Cerebellar nuclear complex (tissue), 1 donor: ENCODE measurements at regions not wholly inside any gene's neighbourhood (a gene's known extent, or its start where the extent isn't known, plus 50 kb on each side); places are given as distances from the start of the nearest gene placed in this dataset.

Experiments used
- DNase-seq, 2 experiments: peaks; one replicate each; lab custom pipeline; 2025; lab: John Stamatoyannopoulos, UW

DNA sequence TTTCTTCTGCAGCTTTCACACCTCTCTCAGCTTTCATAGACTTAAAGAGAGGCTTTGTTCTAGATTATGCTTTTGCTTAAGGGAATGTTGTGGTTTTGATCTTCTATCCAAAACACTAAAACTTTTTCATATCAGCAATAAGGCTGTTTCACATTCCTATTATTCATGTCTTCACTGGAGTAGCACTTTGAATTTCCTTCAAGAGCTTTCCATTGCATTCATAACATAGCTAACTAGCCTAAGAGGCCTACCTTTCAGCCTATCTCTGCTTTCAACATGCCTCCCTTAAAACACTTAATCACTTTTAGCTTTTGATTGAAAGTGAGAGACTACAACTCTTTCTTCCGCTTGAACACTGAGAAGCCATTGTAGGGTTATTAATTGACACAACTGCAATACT, 1117.0 kb upstream of the PHF14 start:
- DNase-seq, result no peak

DNA sequence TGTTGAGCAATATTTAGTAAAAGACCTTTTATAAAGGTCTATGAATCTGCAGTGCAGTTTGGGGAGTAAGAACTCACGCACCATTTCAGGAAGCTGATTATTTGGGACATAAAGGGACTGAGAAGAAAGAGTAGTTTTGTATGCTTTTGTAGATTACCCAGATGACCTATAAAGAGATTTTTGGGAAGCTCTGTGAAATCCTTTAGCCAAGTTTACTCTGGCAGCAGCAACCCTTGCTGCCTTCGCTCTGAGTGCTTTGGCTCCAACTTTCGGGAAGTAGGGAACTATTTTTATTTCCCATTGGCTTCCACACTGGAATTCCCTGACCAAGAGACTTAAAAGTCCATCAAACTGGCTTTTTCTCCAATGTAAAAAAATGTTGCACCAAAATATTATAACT, 1110.1 kb upstream of the PHF14 start:
- DNase-seq, result no peak

DNA sequence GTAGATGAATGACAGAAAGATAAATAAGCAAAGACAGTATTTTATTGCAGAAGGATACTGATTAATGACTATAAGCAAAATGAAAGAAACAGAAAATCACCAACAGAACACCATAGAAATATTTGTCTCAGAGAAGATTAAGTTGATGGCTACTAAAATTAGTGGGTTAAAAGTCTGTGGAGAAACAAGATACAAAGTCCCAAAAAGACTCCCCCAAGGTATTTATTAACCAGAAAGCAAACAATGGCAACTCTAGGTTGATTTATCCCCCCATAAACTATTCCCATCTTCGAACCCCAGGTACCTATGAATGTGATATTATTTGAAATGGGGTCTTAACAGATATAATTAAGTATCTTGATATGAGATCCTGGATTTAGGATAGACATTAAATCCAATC, 1104.5 kb upstream of the PHF14 start:
- no peak for DNase-seq

DNA sequence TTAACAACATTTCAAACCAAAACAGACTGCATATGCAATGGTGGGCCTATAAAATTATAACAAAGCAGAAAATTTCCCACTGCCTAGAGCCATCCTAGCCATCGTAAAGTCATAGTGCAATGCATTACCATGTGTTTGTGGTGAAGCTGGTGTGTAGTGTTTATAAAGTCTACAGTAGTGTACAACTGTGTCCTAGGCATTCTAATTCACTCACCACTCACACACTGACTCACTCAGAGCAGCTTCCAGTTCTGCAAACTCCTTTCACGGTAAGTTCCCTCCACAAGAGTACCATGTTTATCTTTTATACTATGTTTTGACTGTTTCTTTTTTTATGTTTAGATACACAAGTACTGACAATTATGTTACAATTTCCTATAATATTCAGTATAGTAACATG, 1104.1 kb upstream of the PHF14 start:
- no peak for DNase-seq

DNA sequence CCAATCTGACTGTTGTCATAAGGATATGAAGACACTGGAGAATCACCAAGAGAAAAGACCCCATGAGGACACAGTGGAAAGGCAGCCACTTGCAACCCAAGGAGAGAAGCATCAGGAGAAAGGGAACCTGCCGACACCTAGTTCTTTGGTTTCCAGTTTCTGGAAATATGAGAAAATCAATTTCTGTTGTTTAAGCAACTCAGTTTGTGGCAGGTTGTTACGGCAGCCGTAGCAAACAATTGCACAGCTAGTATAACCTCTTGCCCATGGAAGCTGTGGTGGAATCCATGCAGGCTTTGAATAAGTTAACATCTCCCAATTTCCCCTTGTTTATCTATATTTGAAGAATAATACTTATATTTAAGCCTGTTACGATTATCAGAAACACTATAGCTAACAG, 1103.0 kb upstream of the PHF14 start:
- no peak for DNase-seq

DNA sequence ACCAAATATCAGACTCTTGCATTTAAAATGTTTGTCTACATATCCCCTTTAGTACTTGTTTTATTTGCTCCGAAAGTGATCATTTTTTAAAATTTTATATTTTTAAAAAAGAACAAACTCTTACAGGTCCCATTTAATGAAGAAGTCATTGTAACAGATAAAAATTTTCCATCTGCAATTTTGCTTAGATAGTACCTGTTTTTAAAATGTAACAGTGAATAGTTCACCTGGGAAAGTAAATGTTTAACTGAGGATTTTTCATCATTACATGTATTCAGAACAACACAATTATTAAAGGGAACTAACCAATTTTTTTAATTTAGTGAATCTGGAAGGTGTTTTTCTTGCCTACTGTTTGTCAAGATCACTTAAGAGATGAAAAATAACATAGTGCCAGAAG, 1099.5 kb upstream of the PHF14 start:
- no peak for DNase-seq

DNA sequence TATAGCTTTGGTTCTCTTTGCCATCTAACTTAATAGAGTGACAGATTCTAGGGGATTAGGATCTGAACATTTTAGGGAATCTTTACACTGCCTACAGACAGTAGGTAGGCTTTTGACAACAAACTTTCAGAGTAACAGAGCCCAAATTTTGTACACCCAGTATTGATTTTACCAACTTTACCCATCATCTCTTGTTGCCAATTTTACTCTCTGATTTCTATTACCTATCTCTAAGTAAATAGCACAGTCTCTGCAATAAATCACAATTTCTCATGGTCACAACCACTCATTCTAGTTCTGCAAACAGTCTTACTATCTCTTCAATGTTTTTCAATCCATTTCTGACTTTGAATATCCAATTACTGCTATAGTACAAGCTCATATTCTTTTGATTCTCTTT, 1097.6 kb upstream of the PHF14 start:
- no peak for DNase-seq

DNA sequence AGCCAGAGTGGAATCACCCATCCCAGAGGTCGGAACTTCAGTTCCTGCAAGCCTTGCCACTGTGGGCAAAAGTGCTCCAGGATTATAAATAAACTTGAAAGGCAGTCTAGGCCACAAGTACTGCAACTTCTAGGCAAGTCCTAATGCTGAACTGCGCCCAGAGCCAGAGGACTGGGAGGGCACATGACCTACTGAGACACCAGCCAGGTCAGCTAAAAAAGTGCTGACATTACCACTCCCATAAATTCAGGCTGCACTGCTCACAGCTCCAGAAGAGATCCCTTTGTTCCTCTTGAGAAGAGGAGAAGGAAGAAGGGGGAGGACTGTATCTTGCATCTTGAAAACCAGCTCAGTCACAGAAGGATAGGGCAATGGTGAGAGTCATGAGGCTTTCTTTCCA, 1084.1 kb upstream of the PHF14 start:
- no peak for DNase-seq

DNA sequence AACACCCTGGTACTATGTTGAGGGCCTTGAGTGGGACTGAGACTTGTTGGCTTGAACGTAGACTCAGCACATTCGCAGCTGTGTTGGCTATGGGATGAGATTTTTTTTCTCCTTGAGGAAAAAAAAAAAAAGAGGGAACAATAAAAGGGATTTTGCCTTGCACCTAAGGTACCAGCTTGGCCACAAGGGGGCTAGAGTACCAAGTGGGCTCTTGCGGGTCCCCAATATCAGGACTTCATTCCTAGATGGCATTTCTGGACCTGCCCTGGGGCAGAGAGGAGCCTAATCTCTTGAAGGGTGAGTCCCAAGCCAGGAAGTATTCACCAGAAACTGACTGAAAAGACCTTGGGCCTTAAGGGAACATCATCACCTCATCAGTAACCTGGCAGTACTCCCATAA, 1083.6 kb upstream of the PHF14 start:
- no peak for DNase-seq

DNA sequence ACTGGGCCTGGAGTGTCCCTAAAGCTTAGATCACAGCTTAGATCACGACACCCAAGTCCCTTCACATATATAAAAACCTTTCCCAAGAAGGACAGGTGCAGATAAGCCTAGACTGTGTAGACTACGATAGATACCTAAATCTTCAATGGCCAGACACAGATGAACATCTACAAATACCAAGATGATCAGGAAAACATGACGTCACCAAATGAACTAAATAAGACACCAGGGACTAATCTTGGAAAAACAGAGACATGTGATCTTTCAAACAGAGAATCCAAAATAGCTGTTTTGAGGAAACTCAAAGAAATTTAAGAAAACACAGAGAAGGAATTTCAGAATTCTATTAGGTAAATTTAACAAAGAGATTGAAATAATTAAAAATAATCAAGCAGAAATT, 1082.6 kb upstream of the PHF14 start:
- no peak for DNase-seq

DNA sequence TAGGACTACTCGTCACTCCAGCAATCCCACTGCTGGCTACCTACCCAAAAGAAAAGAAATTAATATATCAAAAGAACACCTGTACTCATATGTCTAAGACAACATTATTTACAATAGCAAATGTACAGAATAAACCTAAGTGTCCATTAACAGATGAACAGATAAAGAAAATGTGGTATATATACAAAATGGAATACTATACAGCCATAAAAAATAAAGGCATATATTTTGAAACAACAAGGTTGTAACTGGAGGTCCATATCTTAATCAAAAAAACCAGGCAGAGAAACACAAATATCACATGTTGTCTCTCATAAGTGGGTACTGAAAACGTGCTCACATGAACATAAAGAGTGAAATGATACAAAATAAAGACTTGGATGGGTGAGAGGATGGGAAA, 1073.3 kb upstream of the PHF14 start:
- DNase-seq, result no peak

DNA sequence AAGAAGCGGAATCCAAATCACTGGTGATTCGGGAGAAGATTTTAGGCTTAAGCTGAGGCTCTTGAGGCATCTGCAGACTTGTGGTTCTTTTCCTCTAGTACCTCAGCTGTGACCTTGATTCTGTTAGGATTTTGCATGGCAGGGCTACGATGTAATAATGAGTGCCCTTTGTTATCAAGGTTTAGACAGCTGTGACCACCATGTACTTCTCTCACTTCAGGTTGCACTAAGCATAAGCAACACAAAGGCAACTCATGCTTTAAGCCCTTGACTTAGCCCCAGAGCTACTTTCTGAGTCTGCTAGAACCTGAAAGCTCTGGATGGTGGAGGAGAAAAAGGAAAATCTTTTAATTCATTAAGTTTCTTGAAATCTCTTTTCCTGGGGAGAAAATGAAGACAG, 1052.3 kb upstream of the PHF14 start:
- no peak for DNase-seq

DNA sequence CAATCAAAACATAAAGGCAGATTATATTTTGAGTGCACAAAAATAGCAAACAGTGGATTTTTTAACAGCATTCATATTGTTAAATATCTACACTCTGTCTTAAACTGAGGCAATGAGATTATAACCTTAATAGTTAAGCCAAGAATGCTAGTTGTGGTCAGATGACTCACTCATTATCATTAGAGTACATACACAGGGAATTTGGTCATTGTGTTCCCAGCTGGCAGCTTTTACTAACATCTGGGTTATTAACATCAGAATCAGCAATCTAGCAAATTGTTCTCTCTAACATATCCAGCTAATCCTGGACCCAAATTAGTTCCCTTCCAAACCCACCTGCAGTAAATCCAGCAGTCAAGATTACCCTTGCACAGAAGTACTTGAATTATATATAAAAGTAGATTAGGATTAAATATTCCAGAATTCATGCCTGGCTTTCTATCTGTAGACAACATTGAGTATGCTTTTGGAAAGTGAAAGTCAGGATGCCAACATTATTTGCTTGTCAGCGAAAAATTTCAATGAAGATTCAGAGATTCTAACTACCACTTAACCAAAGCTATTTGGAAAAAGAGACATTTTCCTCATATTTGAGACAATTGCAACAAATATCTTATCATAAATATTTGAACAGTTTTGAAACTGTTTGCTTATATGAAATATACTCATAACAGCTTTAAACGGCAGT, 1035.6 kb upstream of the PHF14 start:
- DNase-seq, result no peak

DNA sequence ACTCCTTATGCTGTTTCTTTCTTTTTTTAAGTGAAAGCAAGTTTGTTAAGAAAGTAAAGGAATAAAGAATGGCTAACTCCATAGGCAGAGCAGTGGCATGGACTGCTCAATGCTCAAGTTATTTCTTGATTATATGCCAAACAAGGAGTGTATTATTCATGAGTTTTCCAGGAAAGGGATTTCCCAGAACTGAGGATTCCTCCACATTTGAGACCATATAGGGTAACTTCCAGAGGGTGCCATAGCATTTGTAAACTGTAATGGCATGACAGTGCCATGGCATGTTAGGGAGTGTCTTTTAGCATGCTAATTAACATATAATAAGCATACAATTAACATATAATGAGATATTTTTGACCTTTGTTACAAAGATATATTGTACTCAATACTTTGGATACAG, 1034.5 kb upstream of the PHF14 start:
- DNase-seq, result no peak

DNA sequence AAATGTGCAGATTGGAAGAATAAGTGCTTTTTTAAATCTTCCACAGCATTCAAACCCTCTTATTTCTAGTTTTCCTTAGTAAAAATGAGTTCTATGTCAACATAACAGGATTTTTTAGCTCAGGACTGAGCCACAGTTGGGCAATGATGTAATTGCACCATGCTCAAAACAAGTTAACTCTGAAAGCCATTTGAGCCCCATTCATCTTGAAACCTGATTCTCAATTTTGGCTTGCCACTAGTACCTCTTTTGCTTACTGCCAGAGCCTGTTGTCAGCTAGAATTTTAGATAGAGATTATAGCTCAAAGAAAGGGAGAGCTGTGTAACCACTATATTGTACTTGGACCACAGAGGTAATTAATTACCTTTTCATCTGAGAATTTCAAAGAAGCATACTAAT, 1028.5 kb upstream of the PHF14 start:
- DNase-seq, result no peak

DNA sequence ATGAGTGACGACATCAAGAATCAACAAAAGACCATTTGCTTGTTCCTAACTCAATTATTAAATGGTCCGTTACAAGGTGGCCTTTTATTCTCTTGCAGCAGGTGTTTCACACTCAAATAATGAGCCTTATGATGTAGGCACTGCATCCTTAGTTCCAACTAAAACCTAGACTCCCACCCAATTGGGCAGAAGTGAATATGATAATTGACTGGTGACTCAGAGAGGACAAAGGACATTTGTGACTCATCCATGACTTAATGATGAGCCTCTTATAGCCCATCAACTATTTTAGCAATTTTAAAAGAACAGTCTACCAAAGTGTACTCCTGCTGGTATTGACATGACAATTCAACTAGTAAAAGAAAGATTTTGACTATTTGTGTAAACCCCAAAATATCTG, 1027.8 kb upstream of the PHF14 start:
- no peak for DNase-seq

DNA sequence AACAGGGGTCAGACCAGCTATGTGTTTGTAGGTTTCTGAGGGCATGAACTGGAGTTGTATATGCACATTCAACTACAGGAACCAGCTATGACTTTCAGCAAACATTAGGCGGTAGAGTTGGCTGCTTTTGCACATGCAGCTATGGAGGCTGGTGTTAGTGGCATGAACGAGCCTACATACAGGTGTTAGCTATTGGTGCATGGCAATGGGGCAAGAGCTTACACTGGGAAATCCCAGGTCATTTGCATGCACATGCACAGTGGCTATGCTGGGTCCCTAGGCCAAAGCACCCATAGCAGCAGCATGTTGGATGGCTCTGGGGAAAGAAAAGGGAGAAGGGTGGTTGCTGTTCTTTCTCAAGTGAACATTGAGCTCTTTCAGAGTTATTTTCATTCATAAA, 1018.5 kb upstream of the PHF14 start:
- no peak for DNase-seq

DNA sequence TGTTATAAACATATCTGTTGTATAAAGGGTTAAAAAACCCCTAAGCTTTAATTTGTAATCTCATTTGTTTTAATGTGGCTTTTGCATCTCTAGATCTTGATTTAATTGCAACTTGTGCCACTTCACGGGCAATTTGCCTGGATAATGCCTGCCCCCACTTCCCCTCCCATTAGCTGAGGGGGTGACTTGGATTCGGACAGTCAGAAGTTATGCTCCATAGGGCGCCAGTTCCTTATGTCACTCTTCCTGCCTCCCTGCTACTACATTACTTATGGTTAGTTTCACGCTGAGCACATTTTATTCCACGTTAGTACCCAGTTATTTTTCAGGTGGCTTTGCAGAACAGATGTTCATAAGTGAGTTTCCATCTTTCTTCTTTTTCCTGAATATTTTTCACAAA, 1015.2 kb upstream of the PHF14 start:
- no peak for DNase-seq

DNA sequence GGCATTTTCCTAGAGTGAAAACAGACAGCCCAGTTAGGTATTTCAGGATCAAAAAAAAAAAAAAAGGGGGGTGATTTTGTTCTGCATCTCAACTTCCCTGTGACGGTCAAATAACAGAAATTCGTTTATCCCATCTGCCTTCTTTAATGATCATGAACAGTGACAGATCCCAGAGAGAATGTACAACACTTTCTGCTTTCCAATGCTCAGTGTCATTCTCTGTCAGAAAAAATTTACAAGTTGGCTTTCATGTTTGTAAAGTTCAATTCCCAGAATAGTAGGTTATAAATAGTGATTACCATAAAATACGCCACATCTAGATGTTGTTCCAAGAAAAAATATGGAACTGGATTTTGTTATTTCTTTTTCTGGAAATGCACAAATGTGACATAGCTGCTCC, 1013.2 kb upstream of the PHF14 start:
- DNase-seq, result no peak

DNA sequence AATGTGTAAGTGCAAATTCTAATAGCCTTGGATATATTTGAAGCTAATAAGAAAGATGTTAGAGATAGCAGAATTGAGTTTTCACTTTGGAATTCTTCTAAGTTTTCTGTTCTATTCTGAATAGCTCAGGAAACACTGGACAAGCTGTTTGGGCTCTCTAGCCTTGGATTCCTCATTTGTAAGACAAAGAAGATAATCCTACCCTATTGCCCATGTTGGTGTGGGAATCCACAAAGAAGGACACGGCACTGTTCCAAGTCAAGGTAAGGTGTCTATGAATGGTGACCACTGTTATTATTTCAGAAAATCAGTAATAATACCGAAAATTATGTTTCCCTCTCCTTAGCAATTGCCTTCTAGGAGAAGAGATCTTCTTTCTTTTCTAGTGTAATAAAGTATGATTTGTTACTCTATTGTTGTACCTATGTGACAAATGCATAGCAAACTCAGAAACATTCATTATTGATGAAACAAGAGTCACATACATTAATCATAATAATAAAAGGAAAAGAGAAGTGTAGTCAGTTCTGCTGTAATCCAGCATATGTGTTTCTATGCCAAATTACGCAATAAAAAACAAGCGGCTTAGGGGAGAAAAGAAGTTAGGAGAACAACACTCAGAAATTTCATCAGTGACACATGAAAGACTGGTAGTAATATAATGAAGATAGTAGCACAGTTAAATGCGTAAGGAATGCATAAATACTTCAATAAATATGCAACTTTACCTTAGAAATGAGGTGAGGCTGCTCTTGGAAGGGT, 1012.3 kb upstream of the PHF14 start:
- no peak for DNase-seq

DNA sequence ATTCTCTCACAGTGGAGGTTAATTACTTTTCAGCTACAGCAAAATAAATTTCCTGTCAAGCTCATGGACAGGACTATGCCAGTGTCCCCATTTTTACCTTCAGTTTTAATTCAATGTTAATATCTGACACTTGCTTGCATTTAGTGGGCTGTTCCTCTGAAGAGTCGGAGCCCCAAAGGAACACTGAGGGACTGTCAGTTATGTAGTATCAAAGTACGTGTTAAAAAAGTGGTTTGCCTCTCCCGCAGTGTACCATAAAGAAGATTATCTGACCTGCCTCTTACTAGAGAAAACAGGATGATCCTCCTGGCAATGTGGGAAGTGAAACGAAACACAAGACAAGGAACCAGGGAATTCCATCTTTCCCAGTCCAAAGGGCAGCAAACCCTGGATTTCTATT, 1010.9 kb upstream of the PHF14 start:
- no peak for DNase-seq

DNA sequence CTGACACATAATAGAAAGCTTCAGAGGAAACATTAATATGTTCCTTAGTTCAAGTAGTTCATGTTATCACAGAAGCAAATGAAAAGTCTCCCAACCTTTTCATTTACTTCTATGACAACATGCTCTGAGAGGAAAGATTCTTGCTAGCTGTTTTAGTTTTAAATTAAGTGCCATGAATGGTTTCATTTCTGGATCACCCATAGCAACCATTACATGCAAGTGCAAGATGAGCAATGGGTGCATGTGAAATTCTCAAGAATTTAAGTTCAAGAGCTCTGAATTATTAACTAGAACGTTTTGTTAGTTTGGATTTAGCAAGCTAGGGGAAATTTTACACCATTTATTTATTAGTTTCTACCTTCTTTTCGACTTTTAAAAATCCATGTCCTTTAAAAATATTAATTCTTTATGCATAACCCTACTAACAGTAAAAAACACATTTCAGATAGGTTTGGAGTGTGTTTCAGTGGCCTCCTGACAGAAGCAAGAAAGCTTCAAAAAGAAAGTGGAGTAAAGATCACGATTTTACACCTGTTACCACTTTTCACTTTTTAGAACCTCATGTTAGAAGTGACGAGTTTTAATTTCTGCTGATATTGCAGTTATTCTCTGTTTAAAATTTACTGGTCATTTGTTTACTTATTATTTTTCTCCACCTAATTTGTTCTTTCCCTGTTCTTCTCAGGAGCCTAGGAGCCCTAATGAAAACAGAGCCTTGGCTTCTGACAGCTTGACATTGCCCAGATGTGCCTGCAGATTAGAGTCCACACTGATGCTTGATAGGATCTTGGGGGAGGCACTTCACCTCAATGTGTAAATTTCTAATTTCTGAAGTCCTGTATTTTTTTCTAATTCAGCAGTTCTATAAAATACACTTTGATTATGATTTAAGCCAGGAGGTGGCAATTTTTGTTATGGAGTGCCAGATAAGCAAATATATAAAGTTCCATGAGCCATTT, 995.3 kb upstream of the PHF14 start:
- DNase-seq, result no peak
